ENCODE measurements at regions not wholly inside any gene's neighbourhood (a gene's known extent, or its start where the extent isn't known, plus 50 kb on each side); places are given as distances from the start of the nearest gene placed in this dataset.
"Not testable (repeated sequence)": the region's sequence is repeated elsewhere in the genome, so short reads cannot be mapped to it uniquely, and the experiment has no call there.

DNA sequence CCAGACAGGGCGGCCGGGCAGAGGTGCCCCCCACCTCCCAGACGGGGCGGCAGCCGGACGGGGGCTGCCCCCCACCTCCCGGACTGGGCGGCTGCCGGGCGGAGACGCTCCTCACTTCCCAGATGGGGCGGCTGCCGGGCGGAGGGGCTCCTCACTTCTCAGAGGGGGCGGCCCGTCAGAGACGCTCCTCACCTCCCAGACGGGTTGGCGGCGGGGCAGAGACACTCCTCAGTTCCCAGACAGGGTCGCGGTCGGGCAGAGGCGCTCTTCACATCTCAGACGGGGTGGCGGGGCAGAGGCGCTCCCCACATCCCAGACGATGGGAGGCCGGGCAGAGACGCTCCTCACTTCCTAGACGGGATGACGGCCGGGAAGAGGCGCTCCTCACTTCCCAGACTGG is 68.5 kb upstream of the GPC4 start:
- H3K4me3 Mint-ChIP-seq; DNase-seq; H3K27me3 Mint-ChIP-seq; H3K36me3 Mint-ChIP-seq (ENCODE audit: low read depth); H3K9me3 Mint-ChIP-seq (ENCODE audit: low read depth); H3K4me1 Mint-ChIP-seq; POLR2A ChIA-PET; H3K27ac Mint-ChIP-seq; CTCF ChIA-PET; ATAC-seq; intact Hi-C loops (cut with DNase I, micrococcal nuclease): not testable (repeated sequence)

DNA sequence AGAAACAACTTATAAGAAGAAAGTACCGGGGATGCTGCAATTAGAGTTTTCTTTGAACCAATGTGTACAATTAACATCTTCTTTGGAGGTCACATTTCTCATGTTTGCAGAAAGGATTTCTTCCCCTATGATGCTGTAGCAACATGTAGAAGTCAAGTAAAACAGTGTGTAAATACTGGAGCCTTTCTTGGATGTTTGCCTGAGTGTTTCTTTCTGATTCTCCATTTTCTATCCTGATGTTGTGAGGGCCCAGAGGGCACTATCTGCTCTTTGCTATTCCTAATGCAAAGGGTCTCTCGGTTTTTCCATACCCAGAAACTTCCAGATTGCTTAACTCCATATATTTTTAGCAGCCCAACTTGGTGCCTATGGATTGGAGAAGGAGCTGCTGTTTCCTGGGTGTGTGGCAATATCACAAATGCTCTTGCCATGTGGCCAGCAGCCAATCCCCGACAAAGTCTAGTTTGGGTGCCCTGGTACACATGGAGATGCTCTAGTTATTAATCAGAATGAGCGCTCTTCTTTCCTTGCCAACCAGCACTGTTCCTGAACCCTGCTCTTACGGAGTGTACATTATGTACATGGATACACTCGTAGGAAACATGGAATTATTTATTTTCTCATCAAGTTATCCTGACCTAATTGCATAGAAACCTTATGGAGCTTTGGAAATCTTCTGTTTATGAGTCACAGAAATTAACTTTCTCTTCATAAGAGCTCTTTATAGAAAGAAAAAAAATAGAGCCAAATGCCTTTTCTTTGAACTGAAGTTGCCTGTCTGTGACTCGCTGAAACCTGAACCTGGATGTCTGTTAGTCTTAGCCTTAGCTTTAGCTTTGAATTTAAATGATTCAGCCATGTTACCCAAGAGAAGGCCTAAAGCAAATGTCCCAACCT is 67.0 kb upstream of the GPC4 start:
- Mint-ChIP-seq H3K36me3 (ENCODE audit: low read depth) (no peaks in the 10 kb centered on the region), H3K9me3 (ENCODE audit: low read depth) (no peaks in the 10 kb centered on the region), H3K27me3 (no peaks in the 10 kb centered on the region), H3K4me1 (no peaks in the 10 kb centered on the region), H3K4me3 (no peak overlapping the region), H3K27ac (no peak overlapping the region)
- ChIA-PET CTCF (interaction anchor here (0.7 kb wide), 2 partner anchors 448 to 542 kb away, joined by 3 read pairs; no protein-coding TSS in a partner anchor), POLR2A (no interaction called here)
- DNase-seq: no peak
- intact Hi-C loops (cut with DNase I, micrococcal nuclease): no loop called here
- no peak for ATAC-seq

DNA sequence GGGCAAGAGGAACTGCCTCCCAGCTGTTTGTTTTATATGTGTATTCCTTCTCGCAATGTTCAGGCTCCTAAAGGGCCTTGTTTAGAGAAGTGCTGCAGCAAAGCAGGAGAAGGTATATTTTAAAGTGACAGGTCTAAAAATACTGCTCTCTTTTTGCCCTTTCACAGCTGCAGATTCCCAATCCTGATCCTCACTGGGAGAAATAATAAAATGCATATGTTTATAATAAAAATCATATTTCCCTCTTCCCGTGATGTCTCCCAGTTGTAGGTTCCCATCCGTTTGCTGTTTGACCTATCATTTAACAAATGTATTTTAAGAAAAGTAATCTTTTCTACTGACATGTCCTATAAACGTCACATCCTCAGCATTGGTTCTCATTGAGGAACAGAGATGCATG is 62.7 kb upstream of the GPC4 start:
- no peaks in the 10 kb centered on the region for H3K4me1 Mint-ChIP-seq
- DNase-seq: no peak
- ATAC-seq: no peak
- H3K27ac Mint-ChIP-seq: no peak overlapping the region
- CTCF ChIA-PET: no interaction called here
- H3K4me3 Mint-ChIP-seq: no peak overlapping the region
- H3K36me3 Mint-ChIP-seq (ENCODE audit: low read depth): no peaks in the 10 kb centered on the region
- intact Hi-C loops (cut with DNase I, micrococcal nuclease): no loop called here
- POLR2A ChIA-PET: no interaction called here
- no peaks in the 10 kb centered on the region for H3K27me3 Mint-ChIP-seq
- H3K9me3 Mint-ChIP-seq (ENCODE audit: low read depth): no peaks in the 10 kb centered on the region

DNA sequence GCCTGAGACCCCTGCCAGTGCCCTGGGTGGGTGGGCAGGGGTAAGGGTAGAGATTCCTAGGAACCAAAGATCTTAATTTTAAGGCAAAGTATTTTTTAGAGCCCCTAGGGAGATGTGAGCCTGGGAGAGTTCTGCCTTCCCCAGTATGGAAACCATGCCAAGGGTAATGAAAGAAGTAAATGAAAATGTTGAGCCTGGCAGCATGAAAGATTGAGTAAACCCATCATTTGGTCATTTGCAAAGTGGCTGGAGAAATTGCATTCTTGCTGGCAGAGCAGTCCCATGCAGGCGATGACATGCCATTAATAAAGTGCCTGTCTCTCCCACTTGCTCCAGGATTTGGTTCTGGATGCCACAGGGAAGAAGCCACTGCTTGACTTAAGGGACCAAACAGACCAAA is 60.7 kb upstream of the GPC4 start:
- no peaks in the 10 kb centered on the region for H3K9me3 Mint-ChIP-seq (ENCODE audit: low read depth)
- ChIA-PET CTCF (no interaction called here), POLR2A (no interaction called here)
- ATAC-seq (no peak), DNase-seq (no peak)
- no peak overlapping the region for H3K27ac Mint-ChIP-seq
- intact Hi-C loops (cut with DNase I, micrococcal nuclease): no loop called here
- no peaks in the 10 kb centered on the region for H3K36me3 Mint-ChIP-seq (ENCODE audit: low read depth)
- no peak overlapping the region for H3K4me3 Mint-ChIP-seq
- H3K27me3 Mint-ChIP-seq: peaks cover 6% of the 10 kb centered on the region
- H3K4me1 Mint-ChIP-seq: no peaks in the 10 kb centered on the region

DNA sequence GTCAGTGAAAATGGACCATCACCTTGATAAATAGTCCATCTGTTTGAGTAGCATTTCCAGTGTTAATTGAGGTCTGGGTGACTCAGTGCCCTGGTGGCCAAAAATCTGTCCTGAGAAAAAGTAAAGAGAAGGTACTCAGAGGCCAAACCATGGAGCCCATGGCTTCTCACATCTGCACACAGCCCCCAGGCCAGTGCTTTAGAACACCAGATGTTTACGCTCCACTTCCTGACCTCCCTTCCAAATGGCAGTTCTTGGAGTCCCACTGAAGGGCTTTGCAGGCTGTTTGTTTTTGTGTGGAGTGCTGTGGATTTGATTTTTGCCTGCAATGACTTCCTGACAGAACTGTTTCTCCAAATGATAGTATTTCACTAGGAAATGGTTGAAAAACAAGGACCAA is 60.2 kb upstream of the GPC4 start:
- ChIA-PET CTCF (no interaction called here), POLR2A (no interaction called here)
- H3K36me3 Mint-ChIP-seq (ENCODE audit: low read depth): no peaks in the 10 kb centered on the region
- no peak overlapping the region for H3K27ac Mint-ChIP-seq
- DNase-seq (no peak), ATAC-seq (no peak)
- H3K4me1 Mint-ChIP-seq: no peaks in the 10 kb centered on the region
- no peaks in the 10 kb centered on the region for H3K9me3 Mint-ChIP-seq (ENCODE audit: low read depth)
- H3K4me3 Mint-ChIP-seq: no peak overlapping the region
- H3K27me3 Mint-ChIP-seq: peaks cover 6% of the 10 kb centered on the region
- intact Hi-C loops (cut with DNase I, micrococcal nuclease): no loop called here

DNA sequence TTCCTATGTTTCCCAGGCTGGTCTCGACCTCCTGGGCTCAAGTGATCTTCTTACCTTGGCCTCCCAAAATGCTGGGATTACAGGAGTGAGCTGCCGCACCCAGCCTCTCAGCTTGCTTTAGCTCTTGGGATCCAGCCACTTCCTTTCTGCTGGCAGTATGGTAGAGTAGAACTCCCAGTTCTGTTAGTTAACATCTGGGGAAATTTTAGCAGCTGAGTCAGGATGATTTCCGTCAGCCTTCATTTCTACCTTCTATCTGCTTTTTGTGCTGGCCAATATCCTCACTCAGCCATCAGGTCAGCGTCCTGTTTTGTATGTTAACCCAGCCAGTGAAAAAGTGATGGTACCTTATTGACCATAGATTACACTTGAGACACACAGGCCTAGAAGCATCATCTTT is 59.3 kb upstream of the GPC4 start:
- Mint-ChIP-seq H3K27ac (no peak overlapping the region), H3K36me3 (ENCODE audit: low read depth) (no peaks in the 10 kb centered on the region), H3K4me3 (no peak overlapping the region), H3K4me1 (no peaks in the 10 kb centered on the region), H3K9me3 (ENCODE audit: low read depth) (no peaks in the 10 kb centered on the region), H3K27me3 (peaks cover 6% of the 10 kb centered on the region)
- ATAC-seq: no peak
- no peak for DNase-seq
- ChIA-PET POLR2A (no interaction called here), CTCF (no interaction called here)
- intact Hi-C loops (cut with DNase I, micrococcal nuclease): no loop called here

DNA sequence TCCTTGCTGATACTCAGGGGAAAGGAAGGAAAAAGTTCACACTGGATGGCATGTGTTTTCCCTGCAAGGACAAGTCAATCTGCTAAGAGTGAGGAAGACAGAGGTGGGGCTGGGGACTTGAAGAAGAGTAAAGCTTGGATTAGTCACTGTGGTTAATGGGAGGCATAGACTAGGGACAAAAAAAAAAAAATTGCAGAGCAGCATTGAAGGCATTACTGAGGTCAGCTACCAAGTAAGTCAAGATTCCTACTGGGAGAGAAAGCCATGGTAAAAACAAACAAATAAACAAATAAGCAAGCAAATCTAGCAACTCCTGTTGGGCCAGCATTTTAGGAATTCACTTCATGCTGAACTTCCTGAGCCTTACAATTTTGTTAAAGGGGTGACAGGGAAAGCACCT is 58.2 kb upstream of the GPC4 start:
- POLR2A ChIA-PET: no interaction called here
- intact Hi-C loops (cut with DNase I, micrococcal nuclease): no loop called here

DNA sequence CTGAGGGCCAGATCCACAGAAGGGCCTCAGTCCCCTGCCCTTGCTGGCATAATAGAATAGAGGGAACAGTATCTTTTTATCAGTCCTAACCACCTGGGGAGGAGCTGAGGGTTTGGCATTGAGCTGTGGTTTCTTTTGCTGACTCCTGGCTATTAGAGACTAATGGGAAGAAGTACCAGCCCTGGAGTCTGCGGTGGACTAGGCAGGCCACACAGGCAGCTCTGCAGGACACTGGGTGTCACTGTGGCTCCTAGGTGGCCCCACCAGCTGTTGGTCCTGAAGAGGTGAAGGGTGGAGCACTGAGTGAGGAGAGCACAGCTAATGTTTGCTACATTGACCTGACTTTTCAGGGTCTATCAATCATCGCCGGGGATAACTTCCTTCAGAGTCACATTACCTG is 52.8 kb upstream of the GPC4 start:
- ChIA-PET POLR2A (no interaction called here), CTCF (no interaction called here)
- H3K9me3 Mint-ChIP-seq (ENCODE audit: low read depth): no peaks in the 10 kb centered on the region
- H3K27ac Mint-ChIP-seq: no peak overlapping the region
- intact Hi-C loops (cut with DNase I, micrococcal nuclease): no loop called here
- peaks cover 11% of the 10 kb centered on the region for H3K27me3 Mint-ChIP-seq
- H3K4me1 Mint-ChIP-seq: no peaks in the 10 kb centered on the region
- H3K4me3 Mint-ChIP-seq: no peak overlapping the region
- DNase-seq: no peak
- ATAC-seq: no peak
- H3K36me3 Mint-ChIP-seq (ENCODE audit: low read depth): no peaks in the 10 kb centered on the region

More for the DNA sequence above, 58.2 kb upstream of the GPC4 start:
- no peak for ATAC-seq
- CTCF ChIA-PET: no interaction called here
- Mint-ChIP-seq H3K4me3 (no peak overlapping the region), H3K36me3 (ENCODE audit: low read depth) (no peaks in the 10 kb centered on the region), H3K4me1 (no peaks in the 10 kb centered on the region), H3K27me3 (peaks cover 8% of the 10 kb centered on the region), H3K9me3 (ENCODE audit: low read depth) (no peaks in the 10 kb centered on the region), H3K27ac (no peak overlapping the region)
- DNase-seq: no peak

DNA sequence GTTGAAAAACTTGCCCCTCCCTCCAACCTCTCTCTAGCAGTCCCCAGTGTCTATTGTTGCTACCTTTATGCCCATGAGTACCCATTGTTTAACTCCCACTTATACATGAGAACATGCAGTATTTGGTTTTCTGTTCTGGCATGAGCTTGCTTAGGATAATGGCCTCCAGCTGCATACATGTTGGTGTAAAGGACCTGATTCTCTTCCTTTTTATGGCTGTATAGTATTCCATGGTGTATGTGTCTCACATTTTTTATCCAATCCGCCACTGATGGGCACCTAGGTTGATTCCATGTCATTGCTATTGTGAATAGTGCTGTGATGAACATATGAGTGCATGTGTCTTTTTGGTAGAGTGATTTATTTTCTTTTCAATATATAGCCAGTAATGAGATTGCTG is 50.0 kb upstream of the GPC4 start:
- intact Hi-C loops (cut with DNase I, micrococcal nuclease): no loop called here
- Mint-ChIP-seq H3K27me3 (peaks cover 4% of the 10 kb centered on the region), H3K27ac (no peak overlapping the region), H3K4me3 (no peak overlapping the region), H3K4me1 (no peaks in the 10 kb centered on the region), H3K9me3 (ENCODE audit: low read depth) (no peaks in the 10 kb centered on the region), H3K36me3 (ENCODE audit: low read depth) (no peaks in the 10 kb centered on the region)
- DNase-seq: no peak
- no peak for ATAC-seq
- ChIA-PET POLR2A (no interaction called here), CTCF (no interaction called here)

Measured in activated CD4-positive, alpha-beta T cell treated with anti-CD3 and anti-CD28 coated beads for 36 hours (primary cell).